WERI-Rb-1 (cell line): ENCODE measurements at regions not wholly inside any gene's neighbourhood (a gene's known extent, or its start where the extent isn't known, plus 50 kb on each side); places are given as distances from the start of the nearest gene placed in this dataset.

ENCODE experiments used
- DNase-seq: peaks from one replicate; pipeline ENCODE4 v3.0.0-alpha.2; 2020
- H3K27ac ChIP-seq: fragments of 250-450 bp; sonication (Bioruptor Pico); 2 replicates; pipeline ENCODE4 v1.5.1; 2020; ENCODE audit warnings: mild to moderate bottlenecking, moderate library complexity
- H3K27me3 ChIP-seq: fragments of 250-450 bp; sonication (Bioruptor Pico); 2 replicates; pipeline ENCODE4 v1.5.1; 2021; ENCODE audit warnings: mild to moderate bottlenecking, low read depth, moderate library complexity; ENCODE audit not compliant: insufficient read depth, severe bottlenecking
- H3K36me3 ChIP-seq: fragments of 250-450 bp; sonication (Bioruptor Pico); 2 replicates; pipeline ENCODE4 v1.5.1; 2020; ENCODE audit warnings: mild to moderate bottlenecking, moderate library complexity
- H3K4me3 ChIP-seq: 2 replicates; pipeline ENCODE4 v1.5.1; 2011; ENCODE audit warnings: low read depth, mild to moderate bottlenecking, control low read depth, low read length
- H3K9me3 ChIP-seq: fragments of 250-450 bp; sonication (Bioruptor Pico); 2 replicates; pipeline ENCODE4 v1.5.1; 2021; ENCODE audit warnings: mild to moderate bottlenecking, moderate library complexity; ENCODE audit not compliant: severe bottlenecking
- TF ChIP-seq, protein P1 (sequence below): IDR thresholded peaks from 2 replicates; pipeline ENCODE4 v1.5.1; 2011; ENCODE audit warnings: low read depth, mild to moderate bottlenecking, control low read depth, inconsistent platforms, low read length

GRCh38 chr12:45565590-45565989, 163.9 kb upstream of the ARID2 start:
- Histone ChIP-seq H3K27me3 (peaks cover 7% of the 10 kb centered on the region), H3K9me3 (no peaks in the 10 kb centered on the region), H3K4me3 (no peak overlapping the region), H3K27ac (no peak overlapping the region), H3K36me3 (no peaks in the 10 kb centered on the region)
- no peak for DNase-seq
- TF ChIP-seq, protein P1, sequence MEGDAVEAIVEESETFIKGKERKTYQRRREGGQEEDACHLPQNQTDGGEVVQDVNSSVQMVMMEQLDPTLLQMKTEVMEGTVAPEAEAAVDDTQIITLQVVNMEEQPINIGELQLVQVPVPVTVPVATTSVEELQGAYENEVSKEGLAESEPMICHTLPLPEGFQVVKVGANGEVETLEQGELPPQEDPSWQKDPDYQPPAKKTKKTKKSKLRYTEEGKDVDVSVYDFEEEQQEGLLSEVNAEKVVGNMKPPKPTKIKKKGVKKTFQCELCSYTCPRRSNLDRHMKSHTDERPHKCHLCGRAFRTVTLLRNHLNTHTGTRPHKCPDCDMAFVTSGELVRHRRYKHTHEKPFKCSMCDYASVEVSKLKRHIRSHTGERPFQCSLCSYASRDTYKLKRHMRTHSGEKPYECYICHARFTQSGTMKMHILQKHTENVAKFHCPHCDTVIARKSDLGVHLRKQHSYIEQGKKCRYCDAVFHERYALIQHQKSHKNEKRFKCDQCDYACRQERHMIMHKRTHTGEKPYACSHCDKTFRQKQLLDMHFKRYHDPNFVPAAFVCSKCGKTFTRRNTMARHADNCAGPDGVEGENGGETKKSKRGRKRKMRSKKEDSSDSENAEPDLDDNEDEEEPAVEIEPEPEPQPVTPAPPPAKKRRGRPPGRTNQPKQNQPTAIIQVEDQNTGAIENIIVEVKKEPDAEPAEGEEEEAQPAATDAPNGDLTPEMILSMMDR = no peak

DNA sequence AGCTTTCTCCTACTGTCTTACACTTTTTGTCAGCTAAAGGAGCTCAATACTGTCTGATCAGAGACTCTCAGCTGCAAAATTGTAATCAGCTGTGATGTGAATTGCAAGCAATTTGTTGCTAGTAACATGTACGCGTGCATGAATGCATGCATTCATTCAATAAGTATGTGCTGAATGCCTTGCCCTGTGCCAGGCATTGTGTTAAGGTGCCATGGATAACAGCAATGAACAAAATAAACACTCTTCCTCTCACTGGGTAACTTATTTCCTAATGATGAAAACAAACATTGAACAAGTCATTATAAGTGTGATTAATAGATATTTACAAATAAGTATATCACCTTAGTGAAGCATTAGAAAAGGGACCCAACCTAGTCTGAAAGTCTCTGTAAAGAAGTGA, 163.2 kb upstream of the ARID2 start:
- TF ChIP-seq, protein P1 = no peak
- Histone ChIP-seq H3K36me3 (no peaks in the 10 kb centered on the region), H3K4me3 (no peak overlapping the region), H3K9me3 (no peaks in the 10 kb centered on the region), H3K27me3 (peaks cover 7% of the 10 kb centered on the region), H3K27ac (no peak overlapping the region)
- DNase-seq = no peak

GRCh38 chr12:45568808-45569207, 160.7 kb upstream of the ARID2 start:
- peaks cover 7% of the 10 kb centered on the region for H3K27me3 ChIP-seq
- DNase-seq = peak; percentile 30
- no peak overlapping the region for H3K4me3 ChIP-seq
- no peaks in the 10 kb centered on the region for H3K9me3 ChIP-seq
- H3K27ac ChIP-seq = no peak overlapping the region
- no peaks in the 10 kb centered on the region for H3K36me3 ChIP-seq
- TF ChIP-seq, protein P1 = no peak

DNA sequence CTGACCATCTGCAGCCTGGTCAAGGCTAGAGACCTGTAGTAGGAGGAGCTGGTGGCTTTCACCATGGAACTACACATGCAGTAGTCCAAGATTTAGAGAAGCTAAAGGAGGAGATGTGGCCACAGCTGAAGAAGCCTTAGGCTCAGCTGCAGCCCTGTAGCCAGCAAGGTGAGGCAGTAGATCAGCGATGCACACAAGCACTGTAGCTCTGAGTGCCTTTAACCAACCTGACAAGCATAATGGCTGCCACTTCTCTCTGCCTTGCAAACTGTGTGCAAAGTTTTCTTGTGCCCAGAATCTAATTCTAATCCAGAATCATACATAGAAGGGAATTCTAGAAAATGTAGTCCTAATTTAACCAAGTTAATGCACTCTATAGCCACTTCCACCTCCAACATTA, 159.0 kb upstream of the ARID2 start:
- no peak overlapping the region for H3K4me3 ChIP-seq
- no peaks in the 10 kb centered on the region for H3K36me3 ChIP-seq
- DNase-seq = no peak
- H3K27ac ChIP-seq = no peak overlapping the region
- peaks cover 7% of the 10 kb centered on the region for H3K27me3 ChIP-seq
- no peaks in the 10 kb centered on the region for H3K9me3 ChIP-seq
- TF ChIP-seq, protein P1 = no peak

DNA sequence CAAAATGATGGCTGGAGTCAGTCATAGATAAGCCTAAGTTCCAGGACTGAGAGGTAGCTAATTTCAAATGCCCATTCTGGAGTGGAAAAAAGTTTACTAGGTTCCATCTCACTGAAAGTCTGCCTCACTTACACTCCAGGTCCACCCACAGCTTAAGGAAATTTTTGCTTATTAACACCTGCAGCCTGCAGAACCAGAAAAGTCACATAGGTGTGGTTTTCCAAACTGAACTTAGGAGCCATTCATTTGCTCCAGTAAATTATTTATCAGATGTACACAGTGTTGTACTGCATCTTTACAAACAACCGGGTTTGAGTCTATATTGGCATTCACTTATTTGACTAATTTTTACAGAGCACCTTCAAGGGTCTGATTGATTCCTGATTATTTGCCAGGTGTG, 157.4 kb upstream of the ARID2 start:
- no peaks in the 10 kb centered on the region for H3K9me3 ChIP-seq
- H3K36me3 ChIP-seq = no peaks in the 10 kb centered on the region
- TF ChIP-seq, protein P1 = no peak
- H3K27ac ChIP-seq = no peak overlapping the region
- no peak overlapping the region for H3K4me3 ChIP-seq
- H3K27me3 ChIP-seq = peaks cover 7% of the 10 kb centered on the region
- no peak for DNase-seq

DNA sequence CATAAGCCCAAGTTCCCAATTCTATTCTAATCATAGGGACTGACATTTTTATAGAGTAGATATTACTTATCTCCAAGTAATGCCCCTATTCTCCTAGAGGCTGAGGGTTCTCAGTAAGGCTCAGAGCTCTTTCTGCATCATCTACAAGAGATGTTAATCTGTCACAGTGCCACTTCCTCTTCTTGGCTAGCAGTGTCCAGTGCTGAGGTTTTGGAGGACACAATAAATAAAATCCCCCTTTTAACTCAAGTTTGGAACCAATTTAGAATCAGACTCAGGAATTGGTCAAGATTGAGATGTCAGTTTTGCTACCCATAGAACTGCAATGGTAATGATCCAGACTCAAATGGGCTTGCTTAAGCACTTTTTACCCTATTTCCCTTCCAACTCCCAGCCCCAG, 154.1 kb upstream of the ARID2 start:
- Histone ChIP-seq H3K9me3 (no peaks in the 10 kb centered on the region), H3K36me3 (no peaks in the 10 kb centered on the region), H3K27me3 (no peaks in the 10 kb centered on the region), H3K27ac (no peak overlapping the region), H3K4me3 (no peak overlapping the region)
- no peak for DNase-seq
- TF ChIP-seq, protein P1 = no peak
